ENCODE measurements at regions not wholly inside any gene's neighbourhood (a gene's known extent, or its start where the extent isn't known, plus 50 kb on each side); places are given as distances from the start of the nearest gene placed in this dataset.

- no peak for DNase-seq (ENCODE audit: low spot score)
- TF ChIP-seq, protein P1, sequence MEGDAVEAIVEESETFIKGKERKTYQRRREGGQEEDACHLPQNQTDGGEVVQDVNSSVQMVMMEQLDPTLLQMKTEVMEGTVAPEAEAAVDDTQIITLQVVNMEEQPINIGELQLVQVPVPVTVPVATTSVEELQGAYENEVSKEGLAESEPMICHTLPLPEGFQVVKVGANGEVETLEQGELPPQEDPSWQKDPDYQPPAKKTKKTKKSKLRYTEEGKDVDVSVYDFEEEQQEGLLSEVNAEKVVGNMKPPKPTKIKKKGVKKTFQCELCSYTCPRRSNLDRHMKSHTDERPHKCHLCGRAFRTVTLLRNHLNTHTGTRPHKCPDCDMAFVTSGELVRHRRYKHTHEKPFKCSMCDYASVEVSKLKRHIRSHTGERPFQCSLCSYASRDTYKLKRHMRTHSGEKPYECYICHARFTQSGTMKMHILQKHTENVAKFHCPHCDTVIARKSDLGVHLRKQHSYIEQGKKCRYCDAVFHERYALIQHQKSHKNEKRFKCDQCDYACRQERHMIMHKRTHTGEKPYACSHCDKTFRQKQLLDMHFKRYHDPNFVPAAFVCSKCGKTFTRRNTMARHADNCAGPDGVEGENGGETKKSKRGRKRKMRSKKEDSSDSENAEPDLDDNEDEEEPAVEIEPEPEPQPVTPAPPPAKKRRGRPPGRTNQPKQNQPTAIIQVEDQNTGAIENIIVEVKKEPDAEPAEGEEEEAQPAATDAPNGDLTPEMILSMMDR (IDR thresholded peaks at IDR 0.05) = no peak
- no peak for ATAC-seq (ENCODE audit: low FRiP score)
Measured at GRCh38 chr6:92274588-92274987, 1144.8 kb downstream of the EPHA7 start.

- TF ChIP-seq, protein P1 (IDR thresholded peaks at IDR 0.05) = no peak
- ATAC-seq (ENCODE audit: low FRiP score) = no peak
- no peak for DNase-seq (ENCODE audit: low spot score)
Measured at GRCh38 chr6:92273694-92274093, 1145.7 kb downstream of the EPHA7 start.

DNA sequence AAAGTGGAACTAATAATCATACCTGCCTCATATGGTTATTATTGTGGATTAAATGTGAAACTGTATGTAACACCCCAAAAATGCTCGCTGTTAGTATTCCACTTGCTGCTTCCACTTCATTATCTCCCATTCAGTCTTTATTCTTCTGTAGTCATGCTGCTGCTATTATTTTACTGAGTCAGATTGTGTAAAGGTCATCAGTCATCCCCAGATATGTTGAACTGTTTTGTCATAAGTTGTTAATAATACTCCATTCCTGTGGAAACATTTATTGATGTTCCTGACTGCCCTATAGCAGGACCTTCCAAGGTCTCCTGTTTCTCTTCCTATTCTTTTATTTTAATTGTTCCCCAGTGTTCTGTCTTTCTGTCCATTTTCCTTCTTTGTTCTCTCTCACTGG lies 1148.3 kb downstream of the EPHA7 start:
- DNase-seq (ENCODE audit: low spot score) = no peak
- TF ChIP-seq, protein P1 (IDR thresholded peaks at IDR 0.05) = no peak
- ATAC-seq (ENCODE audit: low FRiP score) = no peak

DNA sequence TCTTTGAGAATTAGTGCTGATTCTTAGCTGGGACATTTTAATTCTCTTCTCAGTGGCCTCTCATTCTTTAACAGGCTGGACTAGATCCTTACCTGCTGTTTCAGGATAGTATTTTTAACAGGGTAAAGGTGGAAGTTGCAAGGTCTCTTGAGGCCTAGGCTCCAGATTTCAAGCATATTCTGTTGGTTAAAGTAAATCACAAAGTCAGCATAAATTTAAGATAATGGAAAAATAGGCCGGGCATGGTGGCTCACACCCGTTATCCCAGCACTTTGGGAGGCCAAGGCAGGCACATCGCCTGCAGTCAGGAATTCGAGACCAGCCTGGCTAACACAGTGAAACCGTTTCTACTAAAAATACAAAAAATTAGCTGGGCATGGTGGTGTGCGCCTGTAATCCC lies 1149.0 kb downstream of the EPHA7 start:
- TF ChIP-seq, protein P1 (IDR thresholded peaks at IDR 0.05) = no peak
- no peak for ATAC-seq (ENCODE audit: low FRiP score)
- no peak for DNase-seq (ENCODE audit: low spot score)

- TF ChIP-seq, protein P1 (IDR thresholded peaks at IDR 0.05) = no peak
- DNase-seq (ENCODE audit: low spot score) = no peak
- ATAC-seq (ENCODE audit: low FRiP score) = no peak
Measured at GRCh38 chr6:92267335-92267734, 1152.0 kb downstream of the EPHA7 start.

GRCh38 chr6:92263864-92264263 lies 1155.5 kb downstream of the EPHA7 start:
- no peak for ATAC-seq (ENCODE audit: low FRiP score)
- TF ChIP-seq, protein P1 (IDR thresholded peaks at IDR 0.05) = no peak
- no peak for DNase-seq (ENCODE audit: low spot score)

DNA sequence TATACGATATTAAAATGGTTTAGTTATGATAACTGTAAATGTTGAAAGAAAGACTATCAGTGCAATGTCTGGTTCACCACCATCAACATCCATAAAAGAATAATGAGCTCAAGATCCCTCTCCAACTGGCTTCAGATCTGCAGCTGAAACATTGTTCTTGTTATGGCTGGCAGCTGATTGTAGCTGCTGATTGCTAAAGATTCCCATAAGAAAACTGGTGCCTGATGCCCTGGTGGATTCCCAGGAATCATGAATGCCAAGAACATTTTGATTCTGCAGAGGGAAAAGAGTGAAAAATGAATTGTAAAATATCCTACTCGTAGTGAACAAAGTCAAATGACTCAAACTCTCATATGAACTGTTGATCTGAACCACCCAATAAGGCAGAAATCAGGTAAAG lies 1160.2 kb downstream of the EPHA7 start:
- ATAC-seq (ENCODE audit: low FRiP score) = no peak
- TF ChIP-seq, protein P1 (IDR thresholded peaks at IDR 0.05) = no peak

More for the DNA sequence above, 1160.2 kb downstream of the EPHA7 start:
- DNase-seq (ENCODE audit: low spot score) = no peak
